GM23338 (cell line): ENCODE measurements at regions not wholly inside any gene's neighbourhood (a gene's known extent, or its start where the extent isn't known, plus 50 kb on each side); places are given as distances from the start of the nearest gene placed in this dataset.

ENCODE experiments used
- ATAC-seq: fragments of 200-7000 bp; cut with Tn5 transposase; 3 replicates; pipeline ENCODE4 v1.9.1; 2020
- DNase-seq: peaks from one replicate; pipeline ENCODE4 v3.0.0-alpha.2; 2015; ENCODE audit warnings: low spot score
- H2AFZ ChIP-seq: fragments of 200-600 bp; sonication (generic); 2 replicates; pipeline ENCODE4 v1.8.0; 2016; ENCODE audit warnings: antibody characterized with exemption, mild to moderate bottlenecking, moderate library complexity
- H3F3A ChIP-seq: fragments of 200-600 bp; sonication (generic); replicated peaks from 2 replicates; pipeline ENCODE4 v1.8.0; 2017; ENCODE audit warnings: antibody characterized with exemption, mixed run types, low read depth
- H3K27ac ChIP-seq: fragments of 200-600 bp; sonication (generic); 2 replicates; pipeline ENCODE4 v1.6.1; 2016; ENCODE audit warnings: low read depth
- H3K27me3 ChIP-seq: fragments of 200-600 bp; sonication (generic); 2 replicates; pipeline ENCODE4 v1.8.0; 2016; ENCODE audit warnings: mild to moderate bottlenecking, mixed run types, moderate library complexity; ENCODE audit not compliant: insufficient read depth
- H3K36me3 ChIP-seq: fragments of 200-600 bp; sonication (generic); 2 replicates; pipeline ENCODE4 v1.8.0; 2016; ENCODE audit warnings: mild to moderate bottlenecking; ENCODE audit not compliant: insufficient read depth
- H3K4me1 ChIP-seq: fragments of 200-600 bp; sonication (generic); 2 replicates; pipeline ENCODE4 v1.8.0; 2016; ENCODE audit warnings: mild to moderate bottlenecking, moderate library complexity; ENCODE audit not compliant: insufficient read depth
- H3K4me2 ChIP-seq: fragments of 200-600 bp; sonication (generic); 2 replicates; pipeline ENCODE4 v1.7.1; 2017; ENCODE audit warnings: mixed run types
- H3K4me3 ChIP-seq: fragments of 200-600 bp; sonication (generic); 2 replicates; pipeline ENCODE4 v1.6.1; 2016; ENCODE audit warnings: mixed run types
- H3K79me2 ChIP-seq: fragments of 200-600 bp; sonication (generic); replicated peaks from 2 replicates; pipeline ENCODE4 v1.8.0; 2017; ENCODE audit warnings: mild to moderate bottlenecking; ENCODE audit not compliant: insufficient read depth
- H3K9me2 ChIP-seq: fragments of 200-600 bp; sonication (generic); 2 replicates; pipeline ENCODE4 v1.8.0; 2017; ENCODE audit not compliant: insufficient read depth
- H4K20me1 ChIP-seq: fragments of 200-600 bp; sonication (generic); replicated peaks from 2 replicates; pipeline ENCODE4 v1.8.0; 2017; ENCODE audit warnings: mild to moderate bottlenecking; ENCODE audit not compliant: insufficient read depth
- H3K27ac Mint-ChIP-seq: 2 replicates; pipeline ENCODE4 v1.8.0; 2020; ENCODE audit warnings: inconsistent platforms, mild to moderate bottlenecking, moderate library complexity, mixed read lengths
- H3K27me3 Mint-ChIP-seq: 3 replicates; pipeline ENCODE4 v1.8.0; 2022; ENCODE audit warnings: low read depth, mild to moderate bottlenecking, moderate library complexity, mixed read lengths, inconsistent platforms; ENCODE audit not compliant: insufficient read depth, poor library complexity
- H3K36me3 Mint-ChIP-seq: 3 replicates; pipeline ENCODE4 v1.8.0; 2021; ENCODE audit warnings: low read depth, mild to moderate bottlenecking, inconsistent platforms, moderate library complexity, mixed read lengths
- H3K4me1 Mint-ChIP-seq: 3 replicates; pipeline ENCODE4 v1.8.0; 2020; ENCODE audit warnings: mild to moderate bottlenecking, inconsistent platforms, mixed read lengths
- H3K4me3 Mint-ChIP-seq: 3 replicates; pipeline ENCODE4 v1.8.0; 2021; ENCODE audit warnings: moderate library complexity, mild to moderate bottlenecking, inconsistent platforms, mixed read lengths
- H3K9me3 Mint-ChIP-seq: 3 replicates; pipeline ENCODE4 v1.8.0; 2020; ENCODE audit warnings: moderate library complexity, mild to moderate bottlenecking, inconsistent platforms, mixed read lengths
- CREB1 ChIP-seq: fragments of 250-450 bp; sonication (Bioruptor Pico); IDR thresholded peaks from 2 replicates; pipeline ENCODE4 v1.5.0; 2020; ENCODE audit warnings: low read depth, mild to moderate bottlenecking, moderate library complexity
- CTCF ChIP-seq, 2 experiments: fragments of 200-600 bp in 1 of 2; sonication (generic) in 1 of 2; conservative IDR thresholded peaks; 2 replicates each; pipeline versions ENCODE4 v1.5.1 to v1.6.1; 2016 to 2017; ENCODE audit warnings: antibody characterized with exemption in 2 of 2, low read depth in 2 of 2, mild to moderate bottlenecking in 2 of 2, moderate library complexity in 1 of 2
- EZH2 ChIP-seq: fragments of 200-600 bp; sonication (generic); IDR thresholded peaks from one replicate; pipeline ENCODE4 v1.8.0; 2017; ENCODE audit warnings: antibody characterized with exemption, mild to moderate bottlenecking, low read depth; ENCODE audit not compliant: unreplicated experiment
- EZH2phosphoT487 ChIP-seq: fragments of 200-600 bp; sonication (generic); IDR thresholded peaks from one replicate; pipeline ENCODE4 v1.8.1; 2018; ENCODE audit warnings: antibody characterized with exemption; ENCODE audit not compliant: unreplicated experiment
- JUNB ChIP-seq: IDR thresholded peaks from one replicate; pipeline ENCODE4 v1.6.1; 2016; ENCODE audit warnings: antibody characterized with exemption; ENCODE audit not compliant: unreplicated experiment
- NANOG ChIP-seq: IDR thresholded peaks from 2 replicates; pipeline ENCODE4 v1.6.1; 2016; ENCODE audit warnings: antibody characterized with exemption, borderline replicate concordance
- POLR2AphosphoS5 ChIP-seq: IDR thresholded peaks from 2 replicates; pipeline ENCODE4 v1.6.1; 2016; ENCODE audit warnings: antibody characterized with exemption, low read depth
- REST ChIP-seq: IDR thresholded peaks from one replicate; pipeline ENCODE4 v1.6.1; 2018; ENCODE audit warnings: antibody characterized with exemption; ENCODE audit not compliant: unreplicated experiment
- STAT1 ChIP-seq: IDR thresholded peaks from one replicate; pipeline ENCODE4 v1.6.1; 2016; ENCODE audit warnings: antibody characterized with exemption; ENCODE audit not compliant: unreplicated experiment
- ZNF114 ChIP-seq: fragments of 250-450 bp; sonication (Bioruptor Pico); IDR thresholded peaks from 2 replicates; pipeline ENCODE4 v1.5.0; 2020; ENCODE audit warnings: mild to moderate bottlenecking, moderate library complexity
- ZNF331 ChIP-seq: fragments of 250-450 bp; sonication (Bioruptor Pico); IDR thresholded peaks from 2 replicates; pipeline ENCODE4 v1.5.0; 2020; ENCODE audit warnings: low read depth, mild to moderate bottlenecking, moderate library complexity
- TF ChIP-seq, protein P1 (sequence below): fragments of 250-450 bp; sonication (Bioruptor Pico); IDR thresholded peaks from 2 replicates; pipeline ENCODE4 v1.5.0; 2020; ENCODE audit warnings: mild to moderate bottlenecking, moderate library complexity

- Histone ChIP-seq H3K9me2 (peaks cover 8% of the 10 kb centered on the region; the same call in 1 of the 2 replicates), H3F3A (no peaks in the 10 kb centered on the region), H3K27ac (no peak overlapping the region), H3K4me1 (no peaks in the 10 kb centered on the region), H3K36me3 (no peaks in the 10 kb centered on the region), H3K4me3 (no peak overlapping the region), H4K20me1 (no peaks in the 10 kb centered on the region), H2AFZ (no peak overlapping the region), H3K4me2 (no peak overlapping the region), H3K79me2 (no peaks in the 10 kb centered on the region), H3K27me3 (no peaks in the 10 kb centered on the region)
- no peak overlapping the region for H3K27ac Mint-ChIP-seq
- H3K27me3 Mint-ChIP-seq: peaks cover 2% of the 10 kb centered on the region
- no peaks in the 10 kb centered on the region for H3K9me3 Mint-ChIP-seq
- H3K4me1 Mint-ChIP-seq: peaks cover 7% of the 10 kb centered on the region; the same call in 2 of the 3 replicates
- DNase-seq: no peak
- no peak for ATAC-seq
- no peak overlapping the region for H3K4me3 Mint-ChIP-seq
- H3K36me3 Mint-ChIP-seq: no peaks in the 10 kb centered on the region
- TF ChIP-seq REST (no peak), STAT1 (no peak), POLR2AphosphoS5 (no peak), EZH2 (no peak), CTCF (conservative IDR thresholded peaks at IDR 0.05; ENCODE audit: low read depth in 2 of 2) (no peak), JUNB (no peak), ZNF114 (CRISPR knock-in tag) (no peak), NANOG (no peak), ZNF331 (CRISPR knock-in tag) (no peak), CREB1 (CRISPR knock-in tag) (no peak), EZH2phosphoT487 (no peak)
- TF ChIP-seq, protein P1, sequence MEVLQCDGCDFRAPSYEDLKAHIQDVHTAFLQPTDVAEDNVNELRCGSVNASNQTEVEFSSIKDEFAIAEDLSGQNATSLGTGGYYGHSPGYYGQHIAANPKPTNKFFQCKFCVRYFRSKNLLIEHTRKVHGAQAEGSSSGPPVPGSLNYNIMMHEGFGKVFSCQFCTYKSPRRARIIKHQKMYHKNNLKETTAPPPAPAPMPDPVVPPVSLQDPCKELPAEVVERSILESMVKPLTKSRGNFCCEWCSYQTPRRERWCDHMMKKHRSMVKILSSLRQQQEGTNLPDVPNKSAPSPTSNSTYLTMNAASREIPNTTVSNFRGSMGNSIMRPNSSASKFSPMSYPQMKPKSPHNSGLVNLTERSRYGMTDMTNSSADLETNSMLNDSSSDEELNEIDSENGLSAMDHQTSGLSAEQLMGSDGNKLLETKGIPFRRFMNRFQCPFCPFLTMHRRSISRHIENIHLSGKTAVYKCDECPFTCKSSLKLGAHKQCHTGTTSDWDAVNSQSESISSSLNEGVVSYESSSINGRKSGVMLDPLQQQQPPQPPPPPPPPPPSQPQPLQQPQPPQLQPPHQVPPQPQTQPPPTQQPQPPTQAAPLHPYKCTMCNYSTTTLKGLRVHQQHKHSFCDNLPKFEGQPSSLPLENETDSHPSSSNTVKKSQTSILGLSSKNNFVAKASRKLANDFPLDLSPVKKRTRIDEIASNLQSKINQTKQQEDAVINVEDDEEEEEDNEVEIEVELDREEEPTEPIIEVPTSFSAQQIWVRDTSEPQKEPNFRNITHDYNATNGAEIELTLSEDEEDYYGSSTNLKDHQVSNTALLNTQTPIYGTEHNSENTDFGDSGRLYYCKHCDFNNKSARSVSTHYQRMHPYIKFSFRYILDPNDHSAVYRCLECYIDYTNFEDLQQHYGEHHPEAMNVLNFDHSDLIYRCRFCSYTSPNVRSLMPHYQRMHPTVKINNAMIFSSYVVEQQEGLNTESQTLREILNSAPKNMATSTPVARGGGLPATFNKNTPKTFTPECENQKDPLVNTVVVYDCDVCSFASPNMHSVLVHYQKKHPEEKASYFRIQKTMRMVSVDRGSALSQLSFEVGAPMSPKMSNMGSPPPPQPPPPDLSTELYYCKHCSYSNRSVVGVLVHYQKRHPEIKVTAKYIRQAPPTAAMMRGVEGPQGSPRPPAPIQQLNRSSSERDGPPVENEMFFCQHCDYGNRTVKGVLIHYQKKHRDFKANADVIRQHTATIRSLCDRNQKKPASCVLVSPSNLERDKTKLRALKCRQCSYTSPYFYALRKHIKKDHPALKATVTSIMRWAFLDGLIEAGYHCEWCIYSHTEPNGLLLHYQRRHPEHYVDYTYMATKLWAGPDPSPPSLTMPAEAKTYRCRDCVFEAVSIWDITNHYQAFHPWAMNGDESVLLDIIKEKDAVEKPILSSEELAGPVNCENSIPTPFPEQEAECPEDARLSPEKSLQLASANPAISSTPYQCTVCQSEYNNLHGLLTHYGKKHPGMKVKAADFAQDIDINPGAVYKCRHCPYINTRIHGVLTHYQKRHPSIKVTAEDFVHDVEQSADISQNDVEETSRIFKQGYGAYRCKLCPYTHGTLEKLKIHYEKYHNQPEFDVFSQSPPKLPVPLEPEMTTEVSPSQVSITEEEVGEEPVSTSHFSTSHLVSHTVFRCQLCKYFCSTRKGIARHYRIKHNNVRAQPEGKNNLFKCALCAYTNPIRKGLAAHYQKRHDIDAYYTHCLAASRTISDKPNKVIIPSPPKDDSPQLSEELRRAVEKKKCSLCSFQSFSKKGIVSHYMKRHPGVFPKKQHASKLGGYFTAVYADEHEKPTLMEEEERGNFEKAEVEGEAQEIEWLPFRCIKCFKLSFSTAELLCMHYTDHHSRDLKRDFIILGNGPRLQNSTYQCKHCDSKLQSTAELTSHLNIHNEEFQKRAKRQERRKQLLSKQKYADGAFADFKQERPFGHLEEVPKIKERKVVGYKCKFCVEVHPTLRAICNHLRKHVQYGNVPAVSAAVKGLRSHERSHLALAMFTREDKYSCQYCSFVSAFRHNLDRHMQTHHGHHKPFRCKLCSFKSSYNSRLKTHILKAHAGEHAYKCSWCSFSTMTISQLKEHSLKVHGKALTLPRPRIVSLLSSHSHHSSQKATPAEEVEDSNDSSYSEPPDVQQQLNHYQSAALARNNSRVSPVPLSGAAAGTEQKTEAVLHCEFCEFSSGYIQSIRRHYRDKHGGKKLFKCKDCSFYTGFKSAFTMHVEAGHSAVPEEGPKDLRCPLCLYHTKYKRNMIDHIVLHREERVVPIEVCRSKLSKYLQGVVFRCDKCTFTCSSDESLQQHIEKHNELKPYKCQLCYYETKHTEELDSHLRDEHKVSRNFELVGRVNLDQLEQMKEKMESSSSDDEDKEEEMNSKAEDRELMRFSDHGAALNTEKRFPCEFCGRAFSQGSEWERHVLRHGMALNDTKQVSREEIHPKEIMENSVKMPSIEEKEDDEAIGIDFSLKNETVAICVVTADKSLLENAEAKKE (CRISPR knock-in tag): no peak
Measured at GRCh38 chr7:35491233-35491632, 203.7 kb downstream of the HERPUD2 start.
